ENCODE measurements at regions not wholly inside any gene's neighbourhood (a gene's known extent, or its start where the extent isn't known, plus 50 kb on each side); places are given as distances from the start of the nearest gene placed in this dataset.
A peak's percentile ranks its signal among the peaks of the same experiment; 100 is the strongest.

GRCh38 chr22:48705917-48706605 is 1121.6 kb downstream of the BRD1 start:
- no peak for DNase-seq

DNA sequence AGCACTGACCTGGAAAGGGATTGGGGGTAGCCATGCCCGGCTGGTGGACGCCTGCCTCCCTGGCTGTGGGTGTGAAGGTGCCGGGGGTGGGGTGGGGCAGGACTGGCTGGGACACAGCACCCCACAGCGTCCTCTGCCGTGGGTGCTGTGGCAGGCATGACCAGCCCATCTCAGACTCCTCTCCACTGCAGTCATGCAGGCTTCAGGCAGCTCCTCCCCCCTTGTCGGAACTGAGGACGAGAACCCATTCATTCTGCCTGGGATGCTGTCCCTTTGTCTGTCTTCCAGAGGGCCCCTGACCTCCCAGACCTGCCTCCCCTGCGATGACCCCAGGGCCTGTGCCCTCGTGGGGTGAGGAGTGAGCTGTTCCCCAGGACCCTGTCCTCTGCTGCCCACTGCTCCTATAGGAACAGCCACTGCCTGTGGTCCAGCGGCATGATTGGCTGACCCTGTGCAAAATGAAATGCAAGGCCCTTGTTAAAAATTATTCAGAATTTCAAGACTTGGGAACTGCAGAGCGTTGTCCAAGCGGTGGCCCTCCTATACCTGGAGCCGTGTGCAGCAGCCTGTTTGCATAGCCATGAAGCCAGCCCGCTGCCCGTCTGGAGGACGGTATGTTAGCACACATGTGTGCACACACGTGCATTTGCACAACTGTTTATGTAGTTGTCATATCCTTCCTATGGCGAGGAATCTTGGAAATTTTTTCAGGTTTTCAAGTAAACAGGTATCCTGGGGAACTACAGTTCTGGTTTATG is 1122.3 kb downstream of the BRD1 start:
- no peak for DNase-seq

DNA sequence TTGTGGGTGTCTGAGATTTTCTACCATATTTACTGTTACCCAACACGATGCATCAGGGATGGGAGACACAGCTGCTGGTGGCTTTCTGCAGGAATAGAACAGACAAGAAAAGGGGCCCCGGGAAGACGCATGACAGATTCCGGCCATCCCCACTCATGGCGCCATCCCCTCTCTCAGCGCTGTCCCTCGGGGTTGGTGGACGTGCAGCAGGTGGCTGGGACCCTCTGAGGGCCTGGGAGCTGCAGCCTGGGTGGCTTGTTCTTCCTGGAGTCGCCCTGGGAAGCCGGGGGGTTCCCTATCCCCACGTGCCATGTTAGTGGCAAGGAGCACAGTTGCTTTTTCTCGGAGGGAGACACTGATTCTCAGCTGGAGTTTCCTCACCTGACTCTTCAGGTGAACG is 1123.3 kb downstream of the BRD1 start:
- no peak for DNase-seq

DNA sequence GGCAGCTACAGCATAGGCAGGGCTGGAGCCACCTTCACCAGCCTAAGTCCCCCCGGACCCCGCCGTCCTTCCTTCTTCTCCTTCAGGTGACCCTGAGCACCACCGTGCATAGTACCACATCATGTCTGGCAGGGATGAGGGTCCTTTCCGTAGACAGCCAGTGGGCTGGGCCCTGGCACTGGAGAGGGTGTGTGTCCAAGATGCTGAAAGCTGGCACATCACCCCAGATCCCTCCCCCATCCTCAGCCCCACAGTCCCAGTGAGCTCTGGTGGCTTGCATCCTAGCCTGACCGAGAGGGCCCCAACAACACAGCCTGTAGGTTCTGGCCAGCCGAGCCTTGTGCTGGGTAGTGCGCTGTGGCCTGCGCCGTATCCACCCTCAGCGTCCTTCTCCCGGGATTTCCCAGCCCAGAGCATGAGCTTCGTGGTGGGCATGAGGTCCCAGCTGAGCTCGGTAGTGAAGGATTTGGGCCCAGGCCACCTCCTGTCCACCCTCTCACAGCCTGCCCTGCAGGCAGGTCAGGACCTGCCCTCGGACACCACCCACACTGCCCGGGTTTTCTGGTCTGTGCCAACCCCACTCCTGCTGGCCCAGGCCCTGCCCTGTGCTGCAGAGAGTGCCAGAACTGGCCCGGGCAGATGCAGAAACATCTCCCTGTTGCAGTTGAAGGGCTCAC is 1124.3 kb downstream of the BRD1 start:
- DNase-seq = no peak

DNA sequence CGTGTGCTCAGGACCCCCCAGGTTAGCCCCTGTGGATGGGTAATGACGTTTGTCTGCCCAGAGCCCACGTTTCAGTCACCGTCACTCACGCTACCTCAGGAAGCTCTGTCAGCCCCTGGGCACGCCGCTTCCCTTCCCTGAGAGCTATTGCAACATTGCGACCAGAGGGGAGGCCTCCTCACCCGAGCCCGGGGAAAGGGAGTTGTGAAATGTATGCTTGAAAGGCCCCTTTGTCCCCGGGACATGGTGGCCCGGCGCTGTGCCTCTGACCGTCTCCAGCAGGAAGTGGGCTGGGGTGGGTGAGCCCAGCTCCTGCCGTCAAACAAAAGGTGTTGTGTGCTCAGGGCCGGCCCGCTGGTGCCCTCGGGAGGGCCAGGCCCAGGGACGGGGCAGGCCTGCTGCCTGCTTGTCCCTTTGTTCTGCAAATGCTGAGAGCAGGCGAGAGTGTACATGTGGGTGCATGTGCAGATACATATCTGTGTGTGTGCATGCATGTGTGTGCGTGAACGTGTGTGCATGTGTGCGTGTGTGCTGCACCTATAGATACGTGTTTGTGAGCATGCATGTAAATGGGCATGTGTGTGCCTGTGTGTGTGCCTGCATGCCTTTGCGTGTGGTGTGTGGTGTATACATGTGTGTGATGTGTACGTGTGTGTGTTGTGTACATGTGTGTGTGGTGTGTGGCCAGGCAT is 1125.0 kb downstream of the BRD1 start:
- no peak for DNase-seq

DNA sequence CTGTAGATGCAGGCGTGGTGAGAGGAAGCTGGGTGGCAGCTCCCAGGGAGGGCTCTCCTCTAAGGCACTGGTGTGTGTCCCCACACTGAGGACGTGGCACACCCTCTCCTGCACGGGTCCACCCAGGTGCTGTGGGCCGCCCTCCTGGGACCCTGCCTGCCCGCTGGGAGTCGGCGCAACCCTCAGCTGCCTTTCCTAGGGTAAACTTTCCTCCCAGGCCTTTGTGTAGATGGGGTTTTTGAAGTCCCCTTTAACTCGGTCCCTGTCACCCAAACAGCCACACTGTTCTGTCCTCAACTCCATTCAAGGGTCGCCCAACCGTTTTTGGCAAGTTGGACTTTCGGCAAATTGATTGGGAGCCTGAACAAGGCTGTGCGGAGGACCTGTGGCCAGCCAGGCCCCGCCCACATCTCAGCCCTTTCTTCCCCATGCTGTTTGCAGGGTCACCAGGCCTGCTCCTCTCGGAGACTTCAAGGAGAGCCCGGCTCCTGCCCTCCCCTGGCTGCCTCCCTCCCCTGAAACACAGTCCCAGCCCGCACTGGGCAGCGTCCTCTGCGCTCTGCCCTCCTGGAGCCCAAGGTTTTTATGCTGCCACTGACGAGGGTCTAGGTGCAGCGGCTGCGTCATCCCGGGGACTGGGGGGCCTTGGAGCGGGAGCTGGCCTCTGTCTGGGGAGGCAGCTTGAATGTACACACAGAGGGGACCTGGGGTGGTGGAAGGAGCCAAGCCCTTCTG is 1126.2 kb downstream of the BRD1 start:
- DNase-seq = no peak

DNA sequence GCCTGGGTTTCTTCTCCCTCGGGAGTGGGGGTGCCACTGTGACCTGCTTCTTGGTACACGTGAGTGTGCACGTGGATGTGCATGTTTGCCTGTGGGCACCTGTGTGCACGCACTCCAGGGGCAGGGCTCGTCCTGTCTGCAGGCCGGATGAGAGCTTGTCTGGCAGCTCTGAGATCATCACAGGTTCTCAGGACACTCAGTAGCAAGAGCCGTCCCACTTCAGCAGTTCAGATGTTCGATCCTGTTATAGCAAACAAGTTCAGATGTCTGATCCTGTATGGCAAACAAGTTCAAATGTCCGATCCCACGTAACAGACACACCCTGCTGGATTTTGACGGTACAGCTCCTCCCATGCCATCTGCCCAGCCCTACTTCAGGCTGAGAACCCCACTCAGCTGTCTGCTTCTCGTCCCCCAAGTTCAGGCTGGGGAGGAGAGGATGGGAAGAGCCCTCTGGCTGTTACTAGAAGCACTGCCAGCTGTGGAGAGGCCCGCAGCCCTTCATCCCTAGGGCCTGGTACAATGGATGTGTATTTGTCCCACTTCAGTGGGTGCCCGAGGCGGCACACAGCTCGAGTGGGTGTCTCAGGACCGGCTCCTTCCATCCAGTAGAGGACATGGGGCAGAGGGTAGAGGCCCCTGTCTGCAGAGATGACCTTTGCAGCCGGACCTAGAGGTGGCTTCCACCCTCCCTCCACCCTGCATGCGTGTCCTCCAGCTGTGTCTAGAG is 1126.9 kb downstream of the BRD1 start:
- peak; percentile 0 for DNase-seq

DNA sequence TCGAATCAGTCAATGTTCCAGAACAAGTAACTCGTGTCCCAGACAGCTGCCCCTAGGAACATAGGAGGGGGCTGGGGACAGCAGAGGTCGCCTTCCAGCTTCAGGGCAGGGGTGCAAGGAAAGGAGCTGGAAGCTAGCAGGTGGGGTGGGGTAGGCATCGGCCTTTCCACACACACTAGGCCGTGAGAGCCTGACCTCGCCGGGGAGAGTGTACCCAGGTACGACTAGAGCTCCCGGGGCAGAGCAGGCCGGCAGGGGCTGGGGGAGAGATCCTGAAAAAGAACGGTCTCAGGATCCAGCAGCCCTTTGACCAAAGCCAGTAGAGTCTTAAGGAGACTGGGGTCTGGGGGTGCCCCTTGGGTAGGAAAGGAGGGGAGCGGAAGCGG is 1127.5 kb downstream of the BRD1 start:
- DNase-seq = no peak

GRCh38 chr22:48699511-48699910 is 1128.2 kb downstream of the BRD1 start:
- DNase-seq = no peak

DNA sequence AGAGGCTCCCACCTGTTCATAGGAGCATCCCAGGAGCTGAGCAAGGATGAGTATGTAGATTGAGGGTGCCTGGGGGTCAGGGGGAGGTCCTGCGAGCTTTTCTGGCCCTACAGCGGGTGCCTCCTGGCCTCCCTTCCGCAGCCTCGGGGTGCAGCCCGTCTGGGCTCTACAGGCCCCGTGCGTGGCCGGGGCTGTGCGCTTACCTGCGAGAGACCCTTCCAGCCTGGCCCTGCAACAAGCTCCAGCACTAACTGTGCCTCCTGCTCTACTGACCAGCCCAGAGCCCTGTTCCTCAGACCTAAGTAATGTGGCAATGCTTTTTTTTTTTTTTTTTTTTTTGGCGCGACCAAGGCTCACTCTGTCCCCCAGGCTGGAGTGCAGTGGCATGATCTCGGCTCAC is 1129.1 kb downstream of the BRD1 start:
- no peak for DNase-seq

DNA sequence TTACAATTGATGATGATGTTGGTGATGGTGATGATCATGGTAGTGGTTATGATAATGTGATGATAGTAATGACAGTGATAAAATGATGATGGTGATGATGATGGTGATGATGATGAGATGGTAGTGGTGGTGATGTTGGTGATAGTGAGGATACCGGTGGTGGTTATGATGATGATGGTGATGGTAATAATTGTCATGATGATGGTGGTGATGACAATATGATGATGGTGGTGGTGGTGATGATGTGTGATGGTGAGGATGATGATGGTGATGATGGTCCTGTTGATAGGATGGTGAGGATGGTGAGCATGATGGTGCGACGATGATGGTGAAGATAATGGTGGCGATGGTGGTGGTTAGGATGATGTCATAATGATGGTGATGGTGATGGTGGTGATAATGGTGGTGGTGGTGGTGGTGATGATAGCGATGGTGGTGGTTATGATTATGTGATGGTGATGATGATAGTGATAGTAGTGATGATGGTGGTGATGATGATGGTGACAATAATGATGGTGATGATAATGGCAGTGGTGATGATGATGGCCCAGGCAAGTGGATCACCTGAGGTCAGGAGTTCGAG is 1129.9 kb downstream of the BRD1 start:
- no peak for DNase-seq

- DNase-seq = no peak
Measured at GRCh38 chr22:48697223-48697622, 1130.5 kb downstream of the BRD1 start.

GRCh38 chr22:48696371-48696770 is 1131.3 kb downstream of the BRD1 start:
- DNase-seq = no peak

DNA sequence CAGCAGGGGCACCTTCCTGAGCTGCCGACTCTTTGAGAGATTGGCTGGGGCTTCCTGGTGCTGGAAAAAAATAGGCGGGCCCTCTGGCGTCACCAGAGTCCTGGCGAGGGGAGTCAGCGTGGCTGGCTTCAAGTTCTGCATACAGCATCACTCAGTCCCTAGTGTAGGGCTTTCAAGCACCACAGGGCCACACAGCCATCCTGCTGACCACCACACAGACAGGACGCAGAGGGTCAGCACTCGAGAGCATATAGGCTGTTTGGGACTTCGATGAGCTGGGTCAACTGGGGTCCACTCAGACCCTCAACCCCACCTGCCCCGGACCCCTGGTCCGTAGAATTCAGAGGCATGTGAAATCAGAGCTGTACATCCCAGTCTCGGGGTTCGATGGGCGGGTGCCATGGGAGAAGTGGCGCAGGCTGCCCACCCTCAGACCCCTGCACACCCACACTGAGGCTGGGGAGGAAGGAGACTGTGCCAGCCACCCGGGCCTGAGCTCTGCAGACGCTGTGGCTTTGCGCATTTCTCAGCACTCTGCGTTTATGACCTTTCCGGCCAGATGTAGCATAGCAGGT is 1131.9 kb downstream of the BRD1 start:
- no peak for DNase-seq

DNA sequence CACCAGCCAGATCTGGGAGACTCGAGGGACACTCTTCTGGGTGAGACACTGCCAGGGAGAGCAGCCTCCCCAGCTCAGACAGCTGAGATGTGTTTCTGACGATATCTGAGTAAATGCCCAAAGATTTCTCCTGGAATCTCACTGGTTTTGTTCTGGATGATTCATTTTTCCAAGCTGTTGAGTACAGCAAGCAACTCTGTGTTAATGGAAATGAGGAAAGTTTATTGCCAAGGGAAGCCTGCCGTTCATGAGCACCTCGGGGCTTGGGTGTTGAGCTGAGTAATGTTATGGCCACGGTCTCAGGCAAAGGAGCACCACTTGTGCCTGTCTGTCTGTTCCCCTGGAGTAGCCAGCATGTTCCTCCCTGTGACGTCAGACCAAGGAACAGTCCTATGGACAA is 1132.4 kb downstream of the BRD1 start:
- no peak for DNase-seq

- DNase-seq = no peak
Measured at GRCh38 chr22:48694296-48694883, 1133.3 kb downstream of the BRD1 start.

GRCh38 chr22:48693377-48694135 is 1134.1 kb downstream of the BRD1 start:
- no peak for DNase-seq

DNA sequence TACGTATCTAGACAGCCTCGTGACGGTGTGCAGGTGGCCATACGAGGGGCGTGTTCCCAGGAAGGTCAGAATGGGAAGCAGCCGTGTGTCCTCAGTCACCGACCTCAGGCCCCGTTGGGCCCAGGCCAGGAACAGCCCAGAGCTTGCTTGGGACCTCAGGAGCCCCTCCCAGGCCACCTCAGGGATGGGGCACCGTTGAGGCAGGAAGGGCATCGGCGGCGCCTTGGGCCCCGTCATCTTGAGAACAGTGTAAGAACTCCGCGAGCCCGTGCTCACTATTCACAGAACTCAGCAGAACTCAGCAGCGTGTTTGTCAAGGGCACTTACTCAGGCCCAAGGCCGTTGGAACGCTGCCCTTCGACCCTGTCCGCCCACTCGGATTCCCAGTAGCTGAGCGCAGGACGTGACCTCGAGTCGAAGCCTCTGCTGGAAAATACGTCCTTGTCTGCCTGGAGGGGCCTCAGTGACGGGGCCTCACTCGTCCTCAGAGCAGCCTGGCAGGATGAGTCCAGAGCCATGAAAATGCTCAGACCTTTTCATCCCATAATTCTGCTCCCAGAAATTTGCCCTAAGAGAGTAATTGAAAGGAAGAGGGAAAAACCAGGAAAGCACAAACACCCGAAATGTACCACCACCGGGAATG is 1134.8 kb downstream of the BRD1 start:
- no peak for DNase-seq

DNA sequence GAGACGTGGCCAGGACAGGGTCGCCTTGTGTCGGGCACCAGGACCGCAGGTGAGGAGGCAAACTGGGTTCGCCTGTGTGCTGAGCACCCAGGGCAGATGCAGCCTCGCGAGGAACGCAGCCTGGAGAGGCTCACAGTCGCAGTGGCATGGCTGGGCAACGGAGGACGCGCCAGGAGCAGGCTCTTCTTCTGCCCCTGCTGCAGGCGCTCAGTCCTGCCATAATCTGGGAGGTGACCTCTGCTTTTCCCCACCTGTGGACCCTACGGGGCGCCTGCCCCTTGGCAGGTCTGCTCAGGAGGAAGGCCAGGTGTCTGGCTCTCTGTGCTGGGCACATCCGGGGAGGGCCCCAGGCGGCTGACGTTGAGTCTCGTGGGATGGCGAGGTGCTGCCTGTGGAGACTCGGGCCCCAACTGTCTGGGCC is 1136.2 kb downstream of the BRD1 start:
- DNase-seq = no peak
